GM12878 (cell line): ENCODE measurements at regions not wholly inside any gene's neighbourhood (a gene's known extent, or its start where the extent isn't known, plus 50 kb on each side); places are given as distances from the start of the nearest gene placed in this dataset.

Experiments
- ATAC-seq: fragments of 200-7000 bp; cut with Tn5 transposase; 3 replicates; pipeline ENCODE4 v1.9.1; 2020; ENCODE audit warnings: mild to moderate bottlenecking, moderate library complexity
- BruUV-seq: library from RNA; stranded (reverse); fragments of 400-500 nt; replicated peaks from 2 replicates; lab custom pipeline; 2021; lab: Mats Ljungman, UMichigan
- CTCF ChIA-PET: fragments of 300-600 bp; sonication (Branson Sonifier 250); formaldehyde crosslinking; extraction: SDS; loops from one replicate; lab custom pipeline; 2021; ENCODE audit warnings: inconsistent platforms; lab: Yijun Ruan, JAX
- POLR2A ChIA-PET: fragments of 350-600 bp; formaldehyde crosslinking; extraction: SDS; loops from one replicate; lab custom pipeline; 2021; ENCODE audit warnings: inconsistent platforms; lab: Charles Lee
- RAD21 ChIA-PET: fragments of 300-600 bp; sonication (Branson Sonifier 250); formaldehyde crosslinking; loops from one replicate; lab custom pipeline; 2023; ENCODE audit warnings: antibody characterized with exemption; ENCODE audit not compliant: unreplicated experiment; lab: Charles Lee
- SMC1A ChIA-PET: fragments of 300-600 bp; sonication (Branson Sonifier 250); formaldehyde crosslinking; loops from one replicate; lab custom pipeline; 2023; ENCODE audit not compliant: unreplicated experiment, uncharacterized antibody; lab: Charles Lee
- DNase-seq: peaks from one replicate; pipeline ENCODE4 v3.0.0-alpha.2; 2011; ENCODE audit warnings: low read depth, low spot score
- FAIRE-seq: peaks from 3 replicates; lab custom pipeline; 2011; peaks lifted over from hg19 to GRCh38; lab: Jason Lieb, UNC
- H2AFZ ChIP-seq: 2 replicates; pipeline ENCODE4 v1.6.0; 2011; ENCODE audit warnings: low read depth, low read length, control low read depth; ENCODE audit not compliant: control insufficient read depth
- H3K27ac ChIP-seq: 2 replicates; pipeline ENCODE4 v1.5.1; 2011; ENCODE audit warnings: control low read depth; ENCODE audit not compliant: control insufficient read depth, insufficient read depth
- H3K27me3 ChIP-seq, 2 experiments: replicated peaks in 1 of 2; 2 replicates each; pipeline versions ENCODE4 v1.6.0 to v1.6.1; 2011; ENCODE audit warnings: low read length in 1 of 2; ENCODE audit not compliant: control insufficient read depth in 2 of 2, insufficient read depth in 2 of 2
- H3K36me3 ChIP-seq, 2 experiments: 2 replicates each; pipeline ENCODE4 v1.5.1; 2011; ENCODE audit warnings: low read length in 1 of 2; ENCODE audit not compliant: control insufficient read depth in 2 of 2, insufficient read depth in 2 of 2
- H3K4me1 ChIP-seq: 2 replicates; pipeline ENCODE4 v1.6.1; 2011; ENCODE audit warnings: mild to moderate bottlenecking, low read length, moderate library complexity, mixed read lengths; ENCODE audit not compliant: control insufficient read depth, insufficient read depth
- H3K4me2 ChIP-seq: 2 replicates; pipeline ENCODE4 v1.6.0; 2011; ENCODE audit warnings: control low read depth; ENCODE audit not compliant: control insufficient read depth, insufficient read depth
- H3K4me3 ChIP-seq: fragments of 200-600 bp; sonication (generic); 2 replicates; pipeline ENCODE4 v1.5.1; 2016
- H3K79me2 ChIP-seq: 2 replicates; pipeline ENCODE4 v1.6.0; 2011; ENCODE audit warnings: low read length; ENCODE audit not compliant: control insufficient read depth, insufficient read depth
- H3K9ac ChIP-seq: 2 replicates; pipeline ENCODE4 v1.8.0; 2011; ENCODE audit warnings: low read length, control low read depth, mixed read lengths; ENCODE audit not compliant: control insufficient read depth, insufficient read depth
- H3K9me3 ChIP-seq: replicated peaks from 3 replicates; pipeline ENCODE4 v1.5.1; 2011; ENCODE audit warnings: mild to moderate bottlenecking, low read length; ENCODE audit not compliant: control insufficient read depth, insufficient read depth
- H4K20me1 ChIP-seq: 2 replicates; pipeline ENCODE4 v1.6.0; 2011; ENCODE audit not compliant: control insufficient read depth, insufficient read depth
- ASH2L ChIP-seq: fragments of 300-600, 200-600 bp; sonication (generic); IDR thresholded peaks from 2 replicates; pipeline ENCODE4 v1.6.1; 2017; ENCODE audit warnings: low read depth, mild to moderate bottlenecking, borderline replicate concordance
- BACH1 ChIP-seq: fragments of 450-650 bp; IDR thresholded peaks from 2 replicates; pipeline ENCODE4 v1.6.1; 2017; ENCODE audit warnings: mild to moderate bottlenecking, borderline replicate concordance
- BHLHE40 ChIP-seq, 2 experiments: fragments of 450-650 bp in 1 of 2; IDR thresholded peaks; 2 replicates each; pipeline ENCODE4 v1.6.1; 2011 to 2017; ENCODE audit warnings: low read depth in 2 of 2, borderline replicate concordance in 1 of 2, improper control_type of control experiment in 1 of 2, low read length in 1 of 2, mild to moderate bottlenecking in 1 of 2
- CEBPB ChIP-seq, 2 experiments: fragments of 150-350 bp in 1 of 2; IDR thresholded peaks; 2 replicates each; pipeline ENCODE4 v1.6.1; 2012 to 2014; ENCODE audit warnings: low read depth in 2 of 2, low read length in 2 of 2, borderline replicate concordance in 1 of 2, inconsistent platforms in 1 of 2
- IKZF1 ChIP-seq: fragments of 450-650 bp; conservative IDR thresholded peaks from 2 replicates; pipeline ENCODE4 v1.6.1; 2017; ENCODE audit warnings: antibody characterized with exemption, mild to moderate bottlenecking
- JUNB ChIP-seq: IDR thresholded peaks from 2 replicates; pipeline ENCODE4 v1.6.1; 2016; ENCODE audit warnings: antibody characterized with exemption, mild to moderate bottlenecking
- RELA ChIP-seq: fragments of 450-650 bp; IDR thresholded peaks from 2 replicates; pipeline ENCODE4 v1.8.0; 2014; ENCODE audit warnings: borderline replicate concordance; ENCODE audit not compliant: partially characterized antibody
- SRF ChIP-seq, 2 experiments: IDR thresholded peaks; 2 replicates each; pipeline ENCODE4 v1.6.1; 2011; ENCODE audit warnings: low read depth in 2 of 2, low read length in 2 of 2, mild to moderate bottlenecking in 1 of 2, moderate library complexity in 1 of 2
- SUPT20H ChIP-seq: IDR thresholded peaks from 2 replicates; pipeline ENCODE4 v1.6.1; 2011; ENCODE audit warnings: low read depth, mild to moderate bottlenecking, low read length, moderate library complexity, borderline replicate concordance; ENCODE audit not compliant: control insufficient read depth
- TARDBP ChIP-seq: IDR thresholded peaks from 2 replicates; pipeline ENCODE4 v1.6.1; 2016; ENCODE audit warnings: borderline replicate concordance
- YBX1 ChIP-seq: fragments of 450-650 bp; IDR thresholded peaks from 2 replicates; pipeline ENCODE4 v1.6.1; 2016; ENCODE audit warnings: antibody characterized with exemption
- WGBS: methylation state at CpG from one replicate; pipeline ENCODE4 v1.1.6; 2016; ENCODE audit warnings: low lambda C conversion rate; ENCODE audit not compliant: insufficient replicate concordance, insufficient coverage; ENCODE audit errors: missing lambda C conversion rate; 5-methylcytosine and 5-hydroxymethylcytosine counted together
- in situ Hi-C: fragments of 300-500 bp; cut with MboI; formaldehyde crosslinking; loops from 9 replicates; pipeline ENCODE4 v1.14.3; 2018; ENCODE audit warnings: mixed read lengths
- intact Hi-C: fragments of 100-400 bp; cut with micrococcal nuclease; formaldehyde crosslinking; loops from one replicate; pipeline ENCODE4 v1.14.2; 2022; ENCODE audit not compliant: unreplicated experiment
- TF ChIP-seq, protein P1 (sequence below): IDR thresholded peaks from 2 replicates; pipeline ENCODE4 v1.6.1; 2012; ENCODE audit warnings: low read length, inconsistent platforms
- TF ChIP-seq, protein P2 (sequence below): fragments of 450-650 bp; formaldehyde crosslinking; IDR thresholded peaks from 2 replicates; pipeline ENCODE4 v1.5.0; 2022; ENCODE audit warnings: mild to moderate bottlenecking, missing genetic modification characterization

DNA sequence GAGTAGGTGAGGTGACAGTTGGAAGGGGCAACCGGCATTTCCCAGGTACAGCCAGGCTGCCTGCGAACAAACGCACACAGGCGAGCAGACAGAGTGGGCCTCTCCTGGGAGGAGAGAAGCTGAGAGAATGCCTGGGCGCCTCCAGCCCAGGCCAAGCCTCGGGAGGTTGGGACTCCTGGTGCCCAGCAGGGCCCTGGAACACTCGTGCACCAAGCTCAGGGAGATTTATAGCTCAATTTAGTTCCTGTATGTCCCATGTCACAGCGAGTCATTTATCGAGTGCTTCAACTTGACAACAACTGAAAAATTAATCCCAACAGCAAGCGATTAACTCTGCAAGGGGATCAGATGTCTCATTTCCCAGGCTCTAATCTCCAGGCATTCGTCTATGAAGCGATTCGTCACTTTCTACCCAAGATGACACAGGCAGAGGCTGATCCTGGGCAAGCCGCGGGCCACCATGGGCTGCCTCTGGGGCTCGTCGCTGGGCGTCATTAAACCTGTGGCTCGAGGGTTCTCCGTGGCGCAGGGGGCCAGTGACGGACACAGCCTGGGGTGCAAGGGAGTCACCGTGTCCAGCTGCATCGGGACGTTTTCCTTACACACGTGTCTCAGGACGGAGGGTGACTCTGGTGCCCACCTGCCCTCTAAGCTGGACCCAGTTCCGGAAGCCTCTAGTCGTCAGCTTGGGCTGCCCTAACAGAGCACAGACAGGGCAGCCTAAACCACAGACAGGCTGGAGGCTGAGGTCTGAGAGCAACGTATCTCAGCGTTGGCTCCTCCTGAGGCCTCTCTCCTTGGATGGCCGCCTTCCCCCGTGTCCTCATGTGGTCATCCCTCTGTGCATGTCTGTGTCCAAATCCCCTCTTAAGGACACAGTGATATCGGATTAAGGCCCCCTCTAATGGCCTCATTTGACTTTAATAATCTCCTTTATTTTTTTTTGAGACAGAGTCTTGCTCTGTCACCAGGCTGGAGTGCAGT is 154.1 kb downstream of the CTTN start:
- ChIA-PET SMC1A (no interaction called here), CTCF (no interaction called here), RAD21 (no interaction called here), POLR2A (no interaction called here)
- Histone ChIP-seq H2AFZ (no peak overlapping the region), H4K20me1 (no peaks in the 10 kb centered on the region), H3K9ac (no peak overlapping the region), H3K4me2 (no peak overlapping the region), H3K36me3 (no peaks in the 10 kb centered on the region), H3K9me3 (no peaks in the 10 kb centered on the region), H3K4me1 (no peaks in the 10 kb centered on the region), H3K27ac (no peak overlapping the region), H3K27me3 (no peaks in the 10 kb centered on the region), H3K4me3 (no peak overlapping the region), H3K79me2 (no peaks in the 10 kb centered on the region)
- in situ Hi-C loops = no loop called here
- BruUV-seq = no TSS peak
- DNase-seq = no peak
- FAIRE-seq = no peak
- ATAC-seq = no peak
- 48% methylated on average over 34 of the region's 34 CpGs for WGBS
- TF ChIP-seq SRF (IDR thresholded peaks at IDR 0.05; ENCODE audit: low read depth in 2 of 2, low read length in 2 of 2) (no peak), TARDBP (no peak), RELA (no peak), JUNB (no peak), BACH1 (no peak)
- intact Hi-C loops = no loop called here

DNA sequence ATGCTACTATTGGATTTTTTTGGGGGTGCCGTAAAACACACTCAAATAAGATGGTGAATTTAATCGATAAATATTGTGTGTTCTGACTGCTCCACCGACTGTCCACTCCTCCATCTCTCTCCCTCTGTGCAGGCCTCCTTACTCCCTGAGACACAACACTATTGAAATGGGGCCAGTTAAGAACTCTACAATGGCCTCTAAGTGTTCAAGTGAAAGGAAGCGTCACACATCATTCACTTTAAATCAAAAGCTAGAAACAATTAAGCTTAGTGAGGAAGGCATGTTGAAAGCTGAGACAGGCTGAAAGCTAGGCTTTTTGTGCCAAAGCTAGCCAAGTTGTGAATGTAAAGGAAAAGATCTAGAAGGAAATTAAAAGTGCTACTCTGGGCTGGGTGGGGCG is 156.7 kb downstream of the CTTN start:
- Histone ChIP-seq H2AFZ (no peak overlapping the region), H3K36me3 (no peaks in the 10 kb centered on the region), H4K20me1 (no peaks in the 10 kb centered on the region), H3K4me2 (no peak overlapping the region), H3K4me1 (no peaks in the 10 kb centered on the region), H3K9me3 (no peaks in the 10 kb centered on the region), H3K9ac (no peak overlapping the region), H3K27ac (no peak overlapping the region), H3K79me2 (no peaks in the 10 kb centered on the region), H3K27me3 (no peaks in the 10 kb centered on the region), H3K4me3 (no peak overlapping the region)
- WGBS = 53% methylated on average over 5 of the region's 5 CpGs
- intact Hi-C loops (no loop called here), in situ Hi-C loops (no loop called here)
- DNase-seq (no peak), ATAC-seq (no peak), FAIRE-seq (no peak)
- RAD21 ChIA-PET = no interaction called here
- POLR2A ChIA-PET = no interaction called here
- no TSS peak for BruUV-seq
- SMC1A ChIA-PET = no interaction called here
- CTCF ChIA-PET = no interaction called here
- no peak for TF ChIP-seq ASH2L
- no peak for TF ChIP-seq CEBPB (IDR thresholded peaks at IDR 0.05; ENCODE audit: borderline replicate concordance in 1 of 2, low read depth in 2 of 2, low read length in 2 of 2)
- TF ChIP-seq, protein P1, sequence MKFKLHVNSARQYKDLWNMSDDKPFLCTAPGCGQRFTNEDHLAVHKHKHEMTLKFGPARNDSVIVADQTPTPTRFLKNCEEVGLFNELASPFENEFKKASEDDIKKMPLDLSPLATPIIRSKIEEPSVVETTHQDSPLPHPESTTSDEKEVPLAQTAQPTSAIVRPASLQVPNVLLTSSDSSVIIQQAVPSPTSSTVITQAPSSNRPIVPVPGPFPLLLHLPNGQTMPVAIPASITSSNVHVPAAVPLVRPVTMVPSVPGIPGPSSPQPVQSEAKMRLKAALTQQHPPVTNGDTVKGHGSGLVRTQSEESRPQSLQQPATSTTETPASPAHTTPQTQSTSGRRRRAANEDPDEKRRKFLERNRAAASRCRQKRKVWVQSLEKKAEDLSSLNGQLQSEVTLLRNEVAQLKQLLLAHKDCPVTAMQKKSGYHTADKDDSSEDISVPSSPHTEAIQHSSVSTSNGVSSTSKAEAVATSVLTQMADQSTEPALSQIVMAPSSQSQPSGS = no peak
- no peak for TF ChIP-seq YBX1
- TF ChIP-seq, protein P2, sequence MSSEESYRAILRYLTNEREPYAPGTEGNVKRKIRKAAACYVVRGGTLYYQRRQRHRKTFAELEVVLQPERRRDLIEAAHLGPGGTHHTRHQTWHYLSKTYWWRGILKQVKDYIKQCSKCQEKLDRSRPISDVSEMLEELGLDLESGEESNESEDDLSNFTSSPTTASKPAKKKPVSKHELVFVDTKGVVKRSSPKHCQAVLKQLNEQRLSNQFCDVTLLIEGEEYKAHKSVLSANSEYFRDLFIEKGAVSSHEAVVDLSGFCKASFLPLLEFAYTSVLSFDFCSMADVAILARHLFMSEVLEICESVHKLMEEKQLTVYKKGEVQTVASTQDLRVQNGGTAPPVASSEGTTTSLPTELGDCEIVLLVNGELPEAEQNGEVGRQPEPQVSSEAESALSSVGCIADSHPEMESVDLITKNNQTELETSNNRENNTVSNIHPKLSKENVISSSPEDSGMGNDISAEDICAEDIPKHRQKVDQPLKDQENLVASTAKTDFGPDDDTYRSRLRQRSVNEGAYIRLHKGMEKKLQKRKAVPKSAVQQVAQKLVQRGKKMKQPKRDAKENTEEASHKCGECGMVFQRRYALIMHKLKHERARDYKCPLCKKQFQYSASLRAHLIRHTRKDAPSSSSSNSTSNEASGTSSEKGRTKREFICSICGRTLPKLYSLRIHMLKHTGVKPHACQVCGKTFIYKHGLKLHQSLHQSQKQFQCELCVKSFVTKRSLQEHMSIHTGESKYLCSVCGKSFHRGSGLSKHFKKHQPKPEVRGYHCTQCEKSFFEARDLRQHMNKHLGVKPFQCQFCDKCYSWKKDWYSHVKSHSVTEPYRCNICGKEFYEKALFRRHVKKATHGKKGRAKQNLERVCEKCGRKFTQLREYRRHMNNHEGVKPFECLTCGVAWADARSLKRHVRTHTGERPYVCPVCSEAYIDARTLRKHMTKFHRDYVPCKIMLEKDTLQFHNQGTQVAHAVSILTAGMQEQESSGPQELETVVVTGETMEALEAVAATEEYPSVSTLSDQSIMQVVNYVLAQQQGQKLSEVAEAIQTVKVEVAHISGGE (CRISPR knock-in tag) = no peak
- TF ChIP-seq SUPT20H = no peak
- no peak for TF ChIP-seq IKZF1
- no peak for TF ChIP-seq BHLHE40 (IDR thresholded peaks at IDR 0.05; ENCODE audit: borderline replicate concordance in 1 of 2, low read depth in 2 of 2, low read length in 1 of 2)
